Thyroid gland (tissue), 4 donors: ENCODE measurements at regions not wholly inside any gene's neighbourhood (a gene's known extent, or its start where the extent isn't known, plus 50 kb on each side); places are given as distances from the start of the nearest gene placed in this dataset.

Experiments used
- DNase-seq, 2 donors: peaks; one replicate each; pipeline ENCODE4 v3.0.0-alpha.2; 2019
- H3K27ac ChIP-seq, 3 donors: fragments of 200-600 bp; sonication (generic); 1 replicate in 2 of 3; 2 replicates in 1 of 3; pipeline ENCODE4 v1.5.1; 2016 to 2019; ENCODE audit warnings: mild to moderate bottlenecking in 1 of 3, moderate library complexity in 1 of 3
- H3K27me3 ChIP-seq: fragments of 200-600 bp; sonication (generic); one replicate; pipeline ENCODE4 v1.5.1; 2019
- H3K36me3 ChIP-seq, 2 donors: fragments of 200-600 bp; sonication (generic); one replicate each; pipeline ENCODE4 v1.5.1; 2016 to 2019
- H3K4me1 ChIP-seq, 2 donors: fragments of 200-600 bp; sonication (generic); one replicate each; pipeline ENCODE4 v1.5.1; 2017 to 2019
- H3K4me3 ChIP-seq, 3 donors: fragments of 200-600 bp; sonication (generic); replicated peaks in 1 of 3; 1 replicate in 2 of 3; 2 replicates in 1 of 3; pipeline ENCODE4 v1.5.1; 2016; ENCODE audit warnings: mild to moderate bottlenecking in 1 of 3
- H3K9me3 ChIP-seq: fragments of 200-600 bp; sonication (generic); one replicate; pipeline ENCODE4 v1.5.1; 2017
- CTCF ChIP-seq, 6 experiments: fragments of 200-600 bp in 3 of 6; fragments of 450-650 bp in 3 of 6; sonication (generic) in 3 of 6; IDR thresholded peaks; one replicate each; pipeline ENCODE4 v1.5.1; 2016 to 2019; ENCODE audit warnings: antibody characterized with exemption in 6 of 6, mild to moderate bottlenecking in 2 of 6, inconsistent platforms in 1 of 6, moderate library complexity in 1 of 6
- POLR2A ChIP-seq, 2 donors: fragments of 450-650 bp; IDR thresholded peaks; one replicate each; pipeline ENCODE4 v1.6.1; 2017; ENCODE audit warnings: antibody characterized with exemption in 2 of 2, mild to moderate bottlenecking in 2 of 2, moderate library complexity in 1 of 2
- WGBS, 2 donors: methylation state at CpG; one replicate each; pipeline ENCODE4 v1.1.5; 2017; 5-methylcytosine and 5-hydroxymethylcytosine counted together
- intact Hi-C: fragments of 100-400 bp; cut with DNase I; formaldehyde crosslinking; loops from one replicate; pipeline ENCODE4 v1.15.1; 2023

- DNase-seq = no peak
- TF ChIP-seq CTCF (IDR thresholded peaks at IDR 0.05) (no peak), POLR2A (IDR thresholded peaks at IDR 0.05) (no peak)
- intact Hi-C loops = no loop called here
- Histone ChIP-seq H3K4me3 (no peak overlapping the region), H3K36me3 (no peaks in the 10 kb centered on the region), H3K4me1 (peaks cover 4 to 29% of the 10 kb centered on the region in 2 donors), H3K9me3 (no peaks in the 10 kb centered on the region), H3K27ac (peak overlapping the region; percentile 14 to 59 (median 27)), H3K27me3 (no peaks in the 10 kb centered on the region)
- 81 to 89% methylated on average over 7 of the region's 7 CpGs for WGBS, 2 donors
These were observed 124.8 kb upstream of the NEDD9 start for GRCh38 chr6:11357285-11357684.

- intact Hi-C loops = no loop called here
- H3K36me3 ChIP-seq = no peaks in the 10 kb centered on the region
- TF ChIP-seq CTCF (IDR thresholded peaks at IDR 0.05) (no peak), POLR2A (IDR thresholded peaks at IDR 0.05) (no peak)
- 85% methylated on average over 11 of the region's 11 CpGs for WGBS, 2 donors
- no peak overlapping the region for H3K4me3 ChIP-seq
- peak overlapping the region; percentile 14 to 59 (median 43) for H3K27ac ChIP-seq
- no peaks in the 10 kb centered on the region for H3K27me3 ChIP-seq
- DNase-seq = no peak
- peaks cover 4 to 29% of the 10 kb centered on the region in 2 donors for H3K4me1 ChIP-seq
- no peaks in the 10 kb centered on the region for H3K9me3 ChIP-seq
These were observed 124.1 kb upstream of the NEDD9 start for GRCh38 chr6:11356404-11357155.

GRCh38 chr6:11353921-11354389 is 121.5 kb upstream of the NEDD9 start:
- H3K4me3 ChIP-seq = no peak overlapping the region
- DNase-seq = no peak
- H3K27ac ChIP-seq = peak overlapping the region in 2 of 3 donors; percentile 51 to 74
- no peaks in the 10 kb centered on the region for H3K36me3 ChIP-seq
- TF ChIP-seq CTCF (IDR thresholded peaks at IDR 0.05) (no peak), POLR2A (IDR thresholded peaks at IDR 0.05) (no peak)
- 58 to 66% methylated on average over 6 of the region's 6 CpGs for WGBS, 2 donors
- H3K4me1 ChIP-seq = peaks cover 4 to 29% of the 10 kb centered on the region in 2 donors
- no peaks in the 10 kb centered on the region for H3K9me3 ChIP-seq
- H3K27me3 ChIP-seq = no peaks in the 10 kb centered on the region
- intact Hi-C loops = no loop called here

GRCh38 chr6:11350294-11350693 is 117.8 kb upstream of the NEDD9 start:
- Histone ChIP-seq H3K36me3 (no peaks in the 10 kb centered on the region), H3K27me3 (no peaks in the 10 kb centered on the region), H3K4me3 (no peak overlapping the region), H3K9me3 (no peaks in the 10 kb centered on the region), H3K4me1 (peaks cover 0 to 25% of the 10 kb centered on the region in 2 donors), H3K27ac (no peak overlapping the region)
- no peak for DNase-seq
- 92 to 97% methylated on average over 4 of the region's 4 CpGs for WGBS, 2 donors
- intact Hi-C loops = no loop called here
- TF ChIP-seq CTCF (IDR thresholded peaks at IDR 0.05) = no peak

GRCh38 chr6:11349880-11350279 is 117.4 kb upstream of the NEDD9 start:
- Histone ChIP-seq H3K4me1 (peaks cover 0 to 24% of the 10 kb centered on the region in 2 donors), H3K36me3 (no peaks in the 10 kb centered on the region), H3K27ac (no peak overlapping the region), H3K9me3 (no peaks in the 10 kb centered on the region), H3K27me3 (no peaks in the 10 kb centered on the region), H3K4me3 (no peak overlapping the region)
- TF ChIP-seq POLR2A (IDR thresholded peaks at IDR 0.05) (no peak), CTCF (IDR thresholded peaks at IDR 0.05) (no peak)
- DNase-seq = no peak
- intact Hi-C loops = no loop called here
